Spleen (tissue), 11 donors: ENCODE measurements at regions not wholly inside any gene's neighbourhood (a gene's known extent, or its start where the extent isn't known, plus 50 kb on each side); places are given as distances from the start of the nearest gene placed in this dataset.

Source experiments
- DNase-seq: peaks from one replicate; pipeline ENCODE4 v3.0.0-alpha.2; 2020
- H3K27ac ChIP-seq, 8 donors: fragments of 200-600 bp; sonication (generic) in 7 of 8; 1 replicate in 4 of 8; 2 replicates in 4 of 8; pipeline versions ENCODE4 v1.5.0 to v1.8.0; 2016 to 2021; ENCODE audit warnings: inconsistent platforms in 4 of 8, mild to moderate bottlenecking in 4 of 8, moderate library complexity in 1 of 8
- H3K27me3 ChIP-seq, 7 donors: fragments of 200-600 bp; sonication (generic) in 6 of 7; replicated peaks in 1 of 7; 1 replicate in 4 of 7; 2 replicates in 3 of 7; pipeline versions ENCODE4 v1.5.0 to v1.8.0; 2016 to 2021; ENCODE audit warnings: inconsistent platforms in 3 of 7, mild to moderate bottlenecking in 1 of 7
- H3K36me3 ChIP-seq, 6 donors: fragments of 200-600 bp; sonication (generic) in 5 of 6; 1 replicate in 4 of 6; 2 replicates in 2 of 6; pipeline versions ENCODE4 v1.5.0 to v1.8.0; 2016 to 2021; ENCODE audit warnings: inconsistent platforms in 2 of 6
- H3K4me1 ChIP-seq, 6 donors: fragments of 200-600 bp; sonication (generic) in 5 of 6; 1 replicate in 3 of 6; 2 replicates in 3 of 6; pipeline versions ENCODE4 v1.5.0 to v1.8.0; 2016 to 2021; ENCODE audit warnings: inconsistent platforms in 3 of 6
- H3K4me3 ChIP-seq, 8 donors: fragments of 200-600 bp; sonication (generic) in 7 of 8; 1 replicate in 4 of 8; 2 replicates in 4 of 8; pipeline versions ENCODE4 v1.5.0 to v1.8.0; 2016 to 2021; ENCODE audit warnings: inconsistent platforms in 4 of 8, mild to moderate bottlenecking in 4 of 8, moderate library complexity in 2 of 8
- H3K9me3 ChIP-seq, 8 donors: fragments of 200-600 bp; sonication (generic) in 7 of 8; 1 replicate in 4 of 8; 2 replicates in 4 of 8; pipeline versions ENCODE4 v1.5.0 to v1.8.0; 2016 to 2021; ENCODE audit warnings: inconsistent platforms in 4 of 8
- CTCF ChIP-seq, 11 experiments: fragments of 200-600 bp in 7 of 11; fragments of 450-650 bp in 4 of 11; sonication (generic) in 4 of 11; IDR thresholded peaks in 8 of 11; conservative IDR thresholded peaks in 3 of 11; 1 replicate in 7 of 11; 2 replicates in 4 of 11; pipeline versions ENCODE4 v1.4.0 to v1.8.0; 2016 to 2021; ENCODE audit warnings: antibody characterized with exemption in 11 of 11, inconsistent platforms in 4 of 11, mild to moderate bottlenecking in 1 of 11
- POLR2A ChIP-seq, 3 donors: fragments of 450-650 bp; IDR thresholded peaks; one replicate each; pipeline ENCODE4 v1.5.1; 2017; ENCODE audit warnings: antibody characterized with exemption in 3 of 3, mild to moderate bottlenecking in 1 of 3
- POLR2AphosphoS5 ChIP-seq, 3 donors: sonication (generic); formaldehyde crosslinking; IDR thresholded peaks; one replicate each; pipeline ENCODE4 v1.5.1; 2017; ENCODE audit warnings: antibody characterized with exemption in 3 of 3
- WGBS, 5 donors: extraction: QIAGEN DNeasy Blood & Tissue Kit in 3 of 5; methylation state at CpG; one replicate each; pipeline versions ENCODE4 v1.1.5 to v1.1.7; 2013 to 2018; 5-methylcytosine and 5-hydroxymethylcytosine counted together
- intact Hi-C: fragments of 100-400 bp; cut with DNase I; formaldehyde crosslinking; loops from one replicate; pipeline ENCODE4 v1.15.0; 2023; ENCODE audit warnings: low total_unique reads
- donor health status: healthy with polysubstance abuse.
- donor health status: DM: no; HTN: no; CAD: no; lungs with moderate emphysema.
- donor health status: DM: no; HTN: no; CAD: no.
- donor health status: Bipolar disorder and iron deficiency.
- donor health status: healthy.
- donor health status: DM: no; HTN: no; CAD: no.
- donor health status: DM: yes; HTN: yes; CAD: no.

- Histone ChIP-seq H3K27ac (no peak overlapping the region), H3K4me3 (no peak overlapping the region), H3K4me1 (peaks cover 0 to 21% (median 13%) of the 10 kb centered on the region in 6 donors), H3K27me3 (peaks cover 0 to 100% (median 76%) of the 10 kb centered on the region in 7 donors), H3K9me3 (peaks cover 0 to 1% (median 0%) of the 10 kb centered on the region in 8 donors), H3K36me3 (no peaks in the 10 kb centered on the region)
- no peak for DNase-seq
- 18 to 29% (median 22%) methylated on average over 9 of the region's 9 CpGs for WGBS, 5 donors
- TF ChIP-seq POLR2A (IDR thresholded peaks at IDR 0.05): no peak
- no peak for TF ChIP-seq CTCF (IDR thresholded peaks at IDR 0.05 in 8 of 11, conservative IDR thresholded peaks at IDR 0.05 in 3 of 11)
- TF ChIP-seq POLR2AphosphoS5 (IDR thresholded peaks at IDR 0.05): no peak
- intact Hi-C loops: no loop called here
These were observed 80.8 kb downstream of the NR2F2 start for GRCh38 chr15:96411056-96412031.

- Histone ChIP-seq H3K4me3 (no peak overlapping the region), H3K27ac (no peak overlapping the region), H3K4me1 (peaks cover 0 to 30% (median 20%) of the 10 kb centered on the region in 6 donors), H3K27me3 (peaks cover 3 to 100% (median 86%) of the 10 kb centered on the region in 7 donors), H3K9me3 (peaks cover 0 to 4% (median 0%) of the 10 kb centered on the region in 8 donors), H3K36me3 (no peaks in the 10 kb centered on the region)
- intact Hi-C loops: no loop called here
- no peak for DNase-seq
- WGBS, 5 donors: 11 to 24% (median 20%) methylated on average over 6 of the region's 6 CpGs
- no peak for TF ChIP-seq POLR2AphosphoS5 (IDR thresholded peaks at IDR 0.05)
- TF ChIP-seq POLR2A (IDR thresholded peaks at IDR 0.05): no peak
- TF ChIP-seq CTCF (IDR thresholded peaks at IDR 0.05 in 8 of 11, conservative IDR thresholded peaks at IDR 0.05 in 3 of 11): no peak
These were observed 81.8 kb downstream of the NR2F2 start for GRCh38 chr15:96412045-96412905.

GRCh38 chr15:96412906-96413231, 82.4 kb downstream of the NR2F2 start:
- Histone ChIP-seq H3K4me1 (peaks cover 0 to 36% (median 20%) of the 10 kb centered on the region in 6 donors), H3K27ac (no peak overlapping the region), H3K4me3 (no peak overlapping the region), H3K9me3 (peaks cover 0 to 4% (median 0%) of the 10 kb centered on the region in 8 donors), H3K36me3 (no peaks in the 10 kb centered on the region), H3K27me3 (peaks cover 3 to 100% (median 87%) of the 10 kb centered on the region in 7 donors)
- intact Hi-C loops: no loop called here
- WGBS, 5 donors: 8 to 36% (median 17%) methylated on average over 1 of the region's 1 CpG
- DNase-seq: no peak
- no peak for TF ChIP-seq POLR2AphosphoS5 (IDR thresholded peaks at IDR 0.05)
- no peak for TF ChIP-seq CTCF (IDR thresholded peaks at IDR 0.05 in 8 of 11, conservative IDR thresholded peaks at IDR 0.05 in 3 of 11)
- TF ChIP-seq POLR2A (IDR thresholded peaks at IDR 0.05): no peak
